GM11168 (cell line): ENCODE measurements at regions not wholly inside any gene's neighbourhood (a gene's known extent, or its start where the extent isn't known, plus 50 kb on each side); places are given as distances from the start of the nearest gene placed in this dataset.
"Not testable (repeated sequence)": the region's sequence is repeated elsewhere in the genome, so short reads cannot be mapped to it uniquely, and the experiment has no call there.

Source experiments
- in situ Hi-C: fragments of 300-500 bp; cut with MboI; formaldehyde crosslinking; loops from one replicate; pipeline ENCODE4 v1.12.0; 2022; ENCODE audit warnings: low sequenced_read_pairs; ENCODE audit not compliant: unreplicated experiment

- in situ Hi-C loops: no loop called here
Measured at GRCh38 chr7:156590212-156590611, 50.4 kb upstream of the RNF32 start.

- in situ Hi-C loops: no loop called here
Measured at GRCh38 chr7:156589808-156590207, 50.8 kb upstream of the RNF32 start.

GRCh38 chr7:156585926-156586325 is 54.6 kb upstream of the RNF32 start:
- in situ Hi-C loops: no loop called here

- in situ Hi-C loops: no loop called here
Measured at GRCh38 chr7:156585025-156585648, 55.4 kb upstream of the RNF32 start.

- in situ Hi-C loops: no loop called here
Measured at GRCh38 chr7:156582591-156583123, 57.9 kb upstream of the RNF32 start.

GRCh38 chr7:156580036-156580435 is 60.5 kb upstream of the RNF32 start:
- in situ Hi-C loops: no loop called here

- in situ Hi-C loops: no loop called here
Measured at GRCh38 chr7:156579566-156579965, 61.0 kb upstream of the RNF32 start.

GRCh38 chr7:156578978-156579430 is 61.6 kb upstream of the RNF32 start:
- in situ Hi-C loops: no loop called here

- in situ Hi-C loops: no loop called here
Measured at GRCh38 chr7:156578578-156578940, 62.0 kb upstream of the RNF32 start.

- in situ Hi-C loops: no loop called here
Measured at GRCh38 chr7:156577645-156578577, 62.7 kb upstream of the RNF32 start.

GRCh38 chr7:156576216-156577058 is 64.1 kb upstream of the RNF32 start:
- in situ Hi-C loops: no loop called here

- in situ Hi-C loops: no loop called here
Measured at GRCh38 chr7:156568258-156568657, 72.3 kb upstream of the RNF32 start.

GRCh38 chr7:156566812-156567549 is 73.6 kb upstream of the RNF32 start:
- in situ Hi-C loops: no loop called here

GRCh38 chr7:156565002-156565401 is 75.6 kb upstream of the RNF32 start:
- in situ Hi-C loops: not testable (repeated sequence)

GRCh38 chr7:156560696-156561095 is 79.9 kb upstream of the RNF32 start:
- in situ Hi-C loops: no loop called here

- in situ Hi-C loops: no loop called here
Measured at GRCh38 chr7:156560075-156560474, 80.5 kb upstream of the RNF32 start.

GRCh38 chr7:156559001-156559400 is 81.6 kb upstream of the RNF32 start:
- in situ Hi-C loops: no loop called here

- in situ Hi-C loops: no loop called here
Measured at GRCh38 chr7:156558198-156558597, 82.4 kb upstream of the RNF32 start.

GRCh38 chr7:156556083-156556482 is 84.5 kb upstream of the RNF32 start:
- in situ Hi-C loops: no loop called here

- in situ Hi-C loops: no loop called here
Measured at GRCh38 chr7:156554488-156554887, 86.1 kb upstream of the RNF32 start.
